ENCODE measurements at regions not wholly inside any gene's neighbourhood (a gene's known extent, or its start where the extent isn't known, plus 50 kb on each side); places are given as distances from the start of the nearest gene placed in this dataset.

- Mint-ChIP-seq H3K36me3 (no peaks in the 10 kb centered on the region), H3K4me3 (no peak overlapping the region), H3K4me1 (no peaks in the 10 kb centered on the region), H3K27ac (no peak overlapping the region), H3K9me3 (peaks cover 0 to 2% (median 0%) of the 10 kb centered on the region in 3 donors), H3K27me3 (no peaks in the 10 kb centered on the region)
These were observed 138.3 kb upstream of the NRXN1 start for GRCh38 chr2:51170273-51170672.

GRCh38 chr2:51165534-51166260 lies 133.8 kb upstream of the NRXN1 start:
- H3K4me3 Mint-ChIP-seq = no peak overlapping the region
- H3K4me1 Mint-ChIP-seq = no peaks in the 10 kb centered on the region
- H3K27me3 Mint-ChIP-seq = no peaks in the 10 kb centered on the region
- H3K36me3 Mint-ChIP-seq = no peaks in the 10 kb centered on the region
- H3K27ac Mint-ChIP-seq = no peak overlapping the region
- H3K9me3 Mint-ChIP-seq = peaks cover 0 to 4% (median 2%) of the 10 kb centered on the region in 3 donors

GRCh38 chr2:51158251-51158650 lies 126.3 kb upstream of the NRXN1 start:
- no peak overlapping the region for H3K27ac Mint-ChIP-seq
- no peak overlapping the region for H3K4me3 Mint-ChIP-seq
- H3K27me3 Mint-ChIP-seq = no peaks in the 10 kb centered on the region
- no peaks in the 10 kb centered on the region for H3K4me1 Mint-ChIP-seq
- no peaks in the 10 kb centered on the region for H3K36me3 Mint-ChIP-seq
- H3K9me3 Mint-ChIP-seq = peaks cover 0 to 10% (median 2%) of the 10 kb centered on the region in 3 donors

- no peaks in the 10 kb centered on the region for H3K27me3 Mint-ChIP-seq
- H3K9me3 Mint-ChIP-seq = peaks cover 4 to 20% (median 4%) of the 10 kb centered on the region in 3 donors
- H3K36me3 Mint-ChIP-seq = no peaks in the 10 kb centered on the region
- H3K4me3 Mint-ChIP-seq = no peak overlapping the region
- peak overlapping the region in 1 of 3 donors; percentile 4 for H3K27ac Mint-ChIP-seq
- no peaks in the 10 kb centered on the region for H3K4me1 Mint-ChIP-seq
These were observed 121.3 kb upstream of the NRXN1 start for GRCh38 chr2:51153236-51153635.

- Mint-ChIP-seq H3K27ac (no peak overlapping the region), H3K9me3 (peaks cover 4 to 16% (median 4%) of the 10 kb centered on the region in 3 donors), H3K4me3 (no peak overlapping the region), H3K27me3 (no peaks in the 10 kb centered on the region), H3K4me1 (no peaks in the 10 kb centered on the region), H3K36me3 (no peaks in the 10 kb centered on the region)
These were observed 119.7 kb upstream of the NRXN1 start for GRCh38 chr2:51151490-51152140.

GRCh38 chr2:51149725-51150124 lies 117.8 kb upstream of the NRXN1 start:
- no peak overlapping the region for H3K4me3 Mint-ChIP-seq
- H3K4me1 Mint-ChIP-seq = no peaks in the 10 kb centered on the region
- peaks cover 4 to 10% (median 4%) of the 10 kb centered on the region in 3 donors for H3K9me3 Mint-ChIP-seq
- no peaks in the 10 kb centered on the region for H3K36me3 Mint-ChIP-seq
- no peaks in the 10 kb centered on the region for H3K27me3 Mint-ChIP-seq
- H3K27ac Mint-ChIP-seq = no peak overlapping the region

GRCh38 chr2:51145761-51146160 lies 113.8 kb upstream of the NRXN1 start:
- H3K27ac Mint-ChIP-seq = no peak overlapping the region
- no peaks in the 10 kb centered on the region for H3K27me3 Mint-ChIP-seq
- no peaks in the 10 kb centered on the region for H3K4me1 Mint-ChIP-seq
- H3K9me3 Mint-ChIP-seq = peaks cover 0 to 5% (median 2%) of the 10 kb centered on the region in 3 donors
- H3K4me3 Mint-ChIP-seq = no peak overlapping the region
- H3K36me3 Mint-ChIP-seq = no peaks in the 10 kb centered on the region

- no peak overlapping the region for H3K4me3 Mint-ChIP-seq
- H3K27ac Mint-ChIP-seq = no peak overlapping the region
- H3K36me3 Mint-ChIP-seq = peaks cover 2% of the 10 kb centered on the region
- H3K4me1 Mint-ChIP-seq = no peaks in the 10 kb centered on the region
- H3K9me3 Mint-ChIP-seq = peaks cover 4 to 12% (median 5%) of the 10 kb centered on the region in 3 donors
- no peaks in the 10 kb centered on the region for H3K27me3 Mint-ChIP-seq
These were observed 88.9 kb upstream of the NRXN1 start for GRCh38 chr2:51120754-51121280.

- Mint-ChIP-seq H3K36me3 (peaks cover 2% of the 10 kb centered on the region), H3K4me3 (no peak overlapping the region)
These were observed 79.6 kb upstream of the NRXN1 start for GRCh38 chr2:51111532-51111931.

GRCh38 chr2:51108794-51109193 lies 76.9 kb upstream of the NRXN1 start:
- H3K27me3 Mint-ChIP-seq = no peaks in the 10 kb centered on the region
- no peaks in the 10 kb centered on the region for H3K4me1 Mint-ChIP-seq
- peaks cover 0 to 2% (median 0%) of the 10 kb centered on the region in 3 donors for H3K9me3 Mint-ChIP-seq
- peaks cover 2% of the 10 kb centered on the region for H3K36me3 Mint-ChIP-seq
- H3K4me3 Mint-ChIP-seq = no peak overlapping the region
- H3K27ac Mint-ChIP-seq = no peak overlapping the region

More at GRCh38 chr2:51111532-51111931, 79.6 kb upstream of the NRXN1 start:
- Mint-ChIP-seq H3K27ac (no peak overlapping the region), H3K4me1 (no peaks in the 10 kb centered on the region), H3K27me3 (no peaks in the 10 kb centered on the region), H3K9me3 (peaks cover 0 to 2% (median 2%) of the 10 kb centered on the region in 3 donors)

GRCh38 chr2:51107841-51108240 lies 75.9 kb upstream of the NRXN1 start:
- peaks cover 0 to 3% (median 0%) of the 10 kb centered on the region in 3 donors for H3K9me3 Mint-ChIP-seq
- H3K36me3 Mint-ChIP-seq = peaks cover 2% of the 10 kb centered on the region
- H3K4me1 Mint-ChIP-seq = peaks cover 0 to 3% (median 0%) of the 10 kb centered on the region in 3 donors
- no peaks in the 10 kb centered on the region for H3K27me3 Mint-ChIP-seq
- H3K4me3 Mint-ChIP-seq = no peak overlapping the region
- H3K27ac Mint-ChIP-seq = no peak overlapping the region

GRCh38 chr2:51105811-51106210 lies 73.9 kb upstream of the NRXN1 start:
- Mint-ChIP-seq H3K36me3 (peaks cover 1% of the 10 kb centered on the region), H3K4me3 (no peak overlapping the region), H3K9me3 (peaks cover 0 to 1% (median 0%) of the 10 kb centered on the region in 3 donors), H3K27ac (no peak overlapping the region), H3K4me1 (peaks cover 0 to 3% (median 0%) of the 10 kb centered on the region in 3 donors), H3K27me3 (no peaks in the 10 kb centered on the region)

- H3K36me3 Mint-ChIP-seq = peaks cover 3% of the 10 kb centered on the region
- H3K27ac Mint-ChIP-seq = no peak overlapping the region
- no peak overlapping the region for H3K4me3 Mint-ChIP-seq
- H3K4me1 Mint-ChIP-seq = peaks cover 0 to 3% (median 0%) of the 10 kb centered on the region in 3 donors
- H3K9me3 Mint-ChIP-seq = peaks cover 0 to 1% (median 0%) of the 10 kb centered on the region in 3 donors
- H3K27me3 Mint-ChIP-seq = no peaks in the 10 kb centered on the region
These were observed 71.3 kb upstream of the NRXN1 start for GRCh38 chr2:51103205-51103604.

GRCh38 chr2:51093016-51093415 lies 61.1 kb upstream of the NRXN1 start:
- H3K27me3 Mint-ChIP-seq = no peaks in the 10 kb centered on the region
- no peak overlapping the region for H3K4me3 Mint-ChIP-seq
- H3K36me3 Mint-ChIP-seq = no peaks in the 10 kb centered on the region
- no peak overlapping the region for H3K27ac Mint-ChIP-seq
- H3K9me3 Mint-ChIP-seq = peaks cover 1 to 4% (median 3%) of the 10 kb centered on the region in 3 donors
- no peaks in the 10 kb centered on the region for H3K4me1 Mint-ChIP-seq

- Mint-ChIP-seq H3K4me3 (no peak overlapping the region), H3K36me3 (no peaks in the 10 kb centered on the region), H3K4me1 (no peaks in the 10 kb centered on the region), H3K27me3 (no peaks in the 10 kb centered on the region), H3K9me3 (peaks cover 0 to 5% (median 1%) of the 10 kb centered on the region in 3 donors), H3K27ac (peak overlapping the region in 1 of 3 donors; percentile 24)
These were observed 53.6 kb upstream of the NRXN1 start for GRCh38 chr2:51085420-51086068.

Data from IgD-negative memory B cell (primary cell).